ENCODE measurements at regions not wholly inside any gene's neighbourhood (a gene's known extent, or its start where the extent isn't known, plus 50 kb on each side); places are given as distances from the start of the nearest gene placed in this dataset.
"Not testable (repeated sequence)": the region's sequence is repeated elsewhere in the genome, so short reads cannot be mapped to it uniquely, and the experiment has no call there.

- DNase-seq: no peak
Observed at GRCh38 chr15:69602921-69603320, 150.3 kb downstream of the RPLP1 start.

GRCh38 chr15:69603369-69604071, 150.9 kb downstream of the RPLP1 start:
- no peak for DNase-seq

- DNase-seq: no peak
Observed at GRCh38 chr15:69604072-69604411, 151.4 kb downstream of the RPLP1 start.

GRCh38 chr15:69606144-69606543, 153.5 kb downstream of the RPLP1 start:
- no peak for DNase-seq

GRCh38 chr15:69606921-69607500, 154.4 kb downstream of the RPLP1 start:
- peak; percentile 47 for DNase-seq

- no peak for DNase-seq
Observed at GRCh38 chr15:69608661-69609060, 156.0 kb downstream of the RPLP1 start.

- peak; percentile 42 for DNase-seq
Observed at GRCh38 chr15:69609176-69609575, 156.6 kb downstream of the RPLP1 start.

GRCh38 chr15:69609776-69610175, 157.2 kb downstream of the RPLP1 start:
- no peak for DNase-seq

GRCh38 chr15:69610277-69610676, 157.7 kb downstream of the RPLP1 start:
- DNase-seq: no peak

GRCh38 chr15:69610858-69611257, 158.2 kb downstream of the RPLP1 start:
- no peak for DNase-seq

- DNase-seq: no peak
Observed at GRCh38 chr15:69612112-69612511, 159.5 kb downstream of the RPLP1 start.

GRCh38 chr15:69613182-69613581, 160.6 kb downstream of the RPLP1 start:
- no peak for DNase-seq

GRCh38 chr15:69613988-69614387, 161.4 kb downstream of the RPLP1 start:
- DNase-seq: no peak

GRCh38 chr15:69615736-69616135, 163.1 kb downstream of the RPLP1 start:
- DNase-seq: no peak

- no peak for DNase-seq
Observed at GRCh38 chr15:69616558-69616957, 163.9 kb downstream of the RPLP1 start.

- DNase-seq: not testable (repeated sequence)
Observed at GRCh38 chr15:69617144-69617543, 164.5 kb downstream of the RPLP1 start.

- DNase-seq: no peak
Observed at GRCh38 chr15:69623392-69624154, 171.0 kb downstream of the RPLP1 start.

GRCh38 chr15:69624155-69624520, 171.5 kb downstream of the RPLP1 start:
- DNase-seq: no peak

GRCh38 chr15:69624816-69625215, 172.2 kb downstream of the RPLP1 start:
- no peak for DNase-seq

- no peak for DNase-seq
Observed at GRCh38 chr15:69625328-69625727, 172.7 kb downstream of the RPLP1 start.

- DNase-seq: no peak
Observed at GRCh38 chr15:69626095-69627066, 173.8 kb downstream of the RPLP1 start.

- no peak for DNase-seq
Observed at GRCh38 chr15:69627548-69628158, 175.0 kb downstream of the RPLP1 start.

Measured in fibroblast of skin of abdomen (primary cell).